Activated naive CD4-positive, alpha-beta T cell treated with anti-CD3 and anti-CD28 coated beads, Interleukin-2, amount 50 U/mL, for 16 hours (primary cell): ENCODE measurements at regions not wholly inside any gene's neighbourhood (a gene's known extent, or its start where the extent isn't known, plus 50 kb on each side); places are given as distances from the start of the nearest gene placed in this dataset.
A peak's percentile ranks its signal among the peaks of the same experiment; 100 is the strongest.
"Not testable (repeated sequence)": the region's sequence is repeated elsewhere in the genome, so short reads cannot be mapped to it uniquely, and the experiment has no call there.

Experiments
- DNase-seq: peaks from one replicate; pipeline ENCODE4 v3.0.0-alpha.2; 2020

DNA sequence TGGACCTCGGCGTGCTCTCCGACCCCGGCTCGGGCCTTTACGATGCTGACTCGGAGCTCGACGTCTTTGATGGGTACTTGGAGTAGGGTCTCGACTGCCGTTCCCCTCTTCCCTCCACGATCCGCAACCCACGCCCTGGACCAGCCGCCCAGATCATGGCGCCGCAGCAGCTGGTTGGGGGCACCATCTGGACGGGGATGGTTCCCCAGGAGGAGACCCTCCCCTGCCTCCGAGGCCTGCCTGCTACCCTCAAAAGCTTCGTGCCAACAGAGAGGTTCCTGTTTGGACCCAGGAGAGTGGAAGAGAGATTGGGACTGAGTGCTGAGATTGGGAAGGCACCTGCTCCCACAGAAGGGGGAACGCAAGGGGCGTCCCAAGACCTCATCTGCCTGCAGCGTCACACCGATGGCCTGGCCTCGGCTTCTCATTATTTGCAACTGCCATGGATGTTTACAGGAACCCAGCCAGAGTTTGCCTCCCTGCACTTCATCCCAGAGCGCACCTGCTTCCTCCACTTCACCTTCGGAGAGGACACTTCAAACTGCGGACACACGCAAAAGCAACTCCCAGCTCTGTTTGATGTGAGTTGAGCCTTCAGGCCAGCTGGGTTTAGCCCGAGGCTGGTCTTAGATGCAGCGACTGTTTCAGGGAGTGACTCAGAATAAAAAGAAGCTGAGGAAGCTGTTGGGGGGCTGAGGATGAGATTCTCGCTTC is 58.9 kb downstream of the GOLGA6L7 start:
- DNase-seq: peak; percentile 16

DNA sequence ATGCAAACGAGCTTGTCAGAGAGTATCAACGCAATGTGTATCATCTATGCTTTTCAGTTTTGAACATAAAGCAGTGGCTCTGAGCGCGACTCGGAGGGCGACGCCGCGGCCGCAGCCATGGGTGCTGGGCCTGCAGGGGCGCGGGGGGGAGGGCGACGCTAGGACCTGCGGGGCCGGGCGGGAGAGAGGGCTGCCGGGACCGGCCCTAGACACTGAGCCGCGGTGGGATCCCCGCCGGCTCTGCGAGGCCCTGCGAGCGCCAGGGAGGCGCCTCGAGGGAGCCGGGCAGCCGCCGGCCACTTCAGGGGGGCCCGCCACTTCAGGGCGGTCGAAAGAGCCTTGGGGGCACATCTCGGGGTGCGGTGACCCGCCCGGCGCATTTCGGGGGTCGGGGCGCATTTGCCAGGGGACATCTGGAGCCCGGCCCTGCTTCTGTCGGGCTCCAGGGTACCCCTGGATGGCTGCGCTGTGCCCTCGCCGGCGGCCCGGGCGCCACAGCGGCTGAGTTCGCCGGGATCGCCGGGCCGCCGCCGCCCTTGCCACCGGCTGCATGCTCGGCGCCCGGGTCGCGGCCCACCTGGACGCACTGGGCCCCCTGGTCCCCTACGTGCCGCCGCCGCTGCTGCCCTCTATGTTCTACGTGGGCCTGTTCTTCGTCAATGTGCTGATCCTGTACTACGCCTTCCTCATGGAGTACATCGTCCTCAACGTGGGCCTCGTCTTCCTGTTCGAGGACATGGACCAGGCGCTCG is 59.6 kb downstream of the GOLGA6L7 start:
- DNase-seq: not testable (repeated sequence)

- not testable (repeated sequence) for DNase-seq
Observed at GRCh38 chr15:28788176-28788575, 60.3 kb downstream of the GOLGA6L7 start.

- no peak for DNase-seq
Observed at GRCh38 chr15:28786521-28786920, 61.9 kb downstream of the GOLGA6L7 start.

- not testable (repeated sequence) for DNase-seq
Observed at GRCh38 chr15:28784347-28785163, 63.9 kb downstream of the GOLGA6L7 start.

DNA sequence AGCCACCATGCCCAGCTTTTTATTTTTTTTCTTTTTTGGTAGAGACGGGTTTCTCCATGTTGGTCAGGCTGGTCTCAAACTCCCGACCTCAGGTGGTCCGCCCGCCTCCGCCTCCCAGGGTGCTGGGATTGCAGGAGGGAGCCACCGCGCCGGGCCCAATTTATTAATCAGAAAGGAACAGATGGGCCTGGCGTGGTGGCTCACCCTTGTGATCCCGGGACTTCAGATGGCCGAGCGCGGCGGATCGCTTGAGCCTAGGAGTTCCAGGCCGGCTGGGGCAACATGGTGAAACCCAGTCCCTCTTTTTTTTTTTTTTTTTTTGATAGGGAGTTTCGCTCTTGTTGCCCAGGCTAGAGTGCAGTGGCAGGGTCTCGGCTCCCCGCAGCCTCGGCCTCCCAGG is 64.6 kb downstream of the GOLGA6L7 start:
- DNase-seq: no peak

- DNase-seq: no peak
Observed at GRCh38 chr15:28783466-28783865, 65.0 kb downstream of the GOLGA6L7 start.

DNA sequence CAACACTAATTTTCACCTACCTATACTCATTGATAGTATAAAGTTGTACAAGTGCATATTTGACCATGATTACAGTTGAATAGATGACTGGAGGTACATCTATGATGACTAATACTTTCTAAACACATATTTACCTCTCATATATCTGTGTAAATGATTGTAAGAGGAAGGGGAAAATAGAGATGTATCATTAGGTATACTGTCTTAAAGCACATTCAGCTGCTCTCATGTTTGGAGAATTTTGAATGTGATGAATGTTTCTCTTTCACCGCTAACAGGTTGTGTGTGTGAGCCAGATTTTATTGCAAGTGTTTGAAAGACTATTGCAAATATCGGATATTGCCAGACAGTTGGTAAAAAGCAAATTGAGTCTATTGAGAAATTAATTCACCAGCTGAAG is 66.2 kb upstream of the GOLGA8M start:
- not testable (repeated sequence) for DNase-seq

GRCh38 chr15:28772857-28773256 is 60.6 kb upstream of the GOLGA8M start:
- not testable (repeated sequence) for DNase-seq
